Calu3 (cell line): ENCODE measurements at regions not wholly inside any gene's neighbourhood (a gene's known extent, or its start where the extent isn't known, plus 50 kb on each side); places are given as distances from the start of the nearest gene placed in this dataset.
"Not testable (repeated sequence)": the region's sequence is repeated elsewhere in the genome, so short reads cannot be mapped to it uniquely, and the experiment has no call there.

Experiments used
- BruUV-seq: library from RNA; stranded (reverse); fragments of 400-500 nt; replicated peaks from 2 replicates; lab custom pipeline; 2021; lab: Mats Ljungman, UMichigan
- CTCF ChIA-PET: fragments of 300-600 bp; sonication (Branson Sonifier 250); formaldehyde crosslinking; loops from one replicate; lab custom pipeline; 2022; ENCODE audit warnings: antibody characterized with exemption; lab: Charles Lee
- DNase-seq: peaks from one replicate; pipeline ENCODE4 v3.0.0; 2022
- H3K27ac Mint-ChIP-seq: one replicate; pipeline ENCODE4 v1.8.0; 2022; ENCODE audit warnings: mixed read lengths; ENCODE audit not compliant: unreplicated experiment
- H3K27me3 Mint-ChIP-seq: one replicate; pipeline ENCODE4 v1.8.0; 2022; ENCODE audit warnings: mixed read lengths; ENCODE audit not compliant: unreplicated experiment
- H3K36me3 Mint-ChIP-seq: one replicate; pipeline ENCODE4 v1.8.0; 2022; ENCODE audit warnings: mild to moderate bottlenecking, moderate library complexity, mixed read lengths; ENCODE audit not compliant: insufficient read depth, unreplicated experiment
- H3K4me1 Mint-ChIP-seq: one replicate; pipeline ENCODE4 v1.8.0; 2022; ENCODE audit warnings: mild to moderate bottlenecking, low read depth, mixed read lengths; ENCODE audit not compliant: unreplicated experiment
- H3K4me3 Mint-ChIP-seq: one replicate; pipeline ENCODE4 v1.8.0; 2022; ENCODE audit warnings: mild to moderate bottlenecking, low read depth, moderate library complexity, mixed read lengths; ENCODE audit not compliant: unreplicated experiment
- H3K9me3 Mint-ChIP-seq: one replicate; pipeline ENCODE4 v1.8.0; 2022; ENCODE audit warnings: low read depth, mixed read lengths; ENCODE audit not compliant: unreplicated experiment
- intact Hi-C: fragments of 100-400 bp; cut with micrococcal nuclease; formaldehyde crosslinking; loops from one replicate; pipeline ENCODE4 v1.10.0; 2022; ENCODE audit not compliant: unreplicated experiment
- TF ChIP-seq, protein P1 (sequence below): fragments of 200-600 bp; IDR thresholded peaks from one replicate; pipeline ENCODE4 v1.8.0; 2022; ENCODE audit warnings: antibody characterized with exemption; ENCODE audit not compliant: unreplicated experiment

DNA sequence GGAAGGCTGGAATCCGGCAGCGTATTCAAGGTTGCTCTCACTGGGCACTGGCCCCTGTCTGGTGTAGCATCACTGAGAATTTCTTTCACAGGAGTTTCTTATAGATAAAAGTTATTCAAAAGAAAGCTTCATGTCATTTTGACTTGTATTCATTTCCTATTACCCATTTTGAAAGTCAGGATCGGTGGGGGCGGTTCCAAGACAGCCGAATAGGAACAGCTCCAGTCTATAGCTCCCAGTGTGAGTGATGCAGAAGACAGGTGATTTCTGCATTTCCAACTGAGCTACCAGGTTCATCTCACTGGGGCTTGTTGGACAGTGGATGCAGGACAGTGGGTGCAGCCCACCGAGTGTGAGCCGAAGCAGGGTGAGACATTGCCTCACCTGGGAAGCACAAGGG lies 51.5 kb upstream of the CDC42EP3 start:
- H3K27me3 Mint-ChIP-seq, H3K4me3 Mint-ChIP-seq, H3K4me1 Mint-ChIP-seq, H3K9me3 Mint-ChIP-seq, H3K36me3 Mint-ChIP-seq, DNase-seq, BruUV-seq, intact Hi-C loops, CTCF ChIA-PET, H3K27ac Mint-ChIP-seq: not testable (repeated sequence)

DNA sequence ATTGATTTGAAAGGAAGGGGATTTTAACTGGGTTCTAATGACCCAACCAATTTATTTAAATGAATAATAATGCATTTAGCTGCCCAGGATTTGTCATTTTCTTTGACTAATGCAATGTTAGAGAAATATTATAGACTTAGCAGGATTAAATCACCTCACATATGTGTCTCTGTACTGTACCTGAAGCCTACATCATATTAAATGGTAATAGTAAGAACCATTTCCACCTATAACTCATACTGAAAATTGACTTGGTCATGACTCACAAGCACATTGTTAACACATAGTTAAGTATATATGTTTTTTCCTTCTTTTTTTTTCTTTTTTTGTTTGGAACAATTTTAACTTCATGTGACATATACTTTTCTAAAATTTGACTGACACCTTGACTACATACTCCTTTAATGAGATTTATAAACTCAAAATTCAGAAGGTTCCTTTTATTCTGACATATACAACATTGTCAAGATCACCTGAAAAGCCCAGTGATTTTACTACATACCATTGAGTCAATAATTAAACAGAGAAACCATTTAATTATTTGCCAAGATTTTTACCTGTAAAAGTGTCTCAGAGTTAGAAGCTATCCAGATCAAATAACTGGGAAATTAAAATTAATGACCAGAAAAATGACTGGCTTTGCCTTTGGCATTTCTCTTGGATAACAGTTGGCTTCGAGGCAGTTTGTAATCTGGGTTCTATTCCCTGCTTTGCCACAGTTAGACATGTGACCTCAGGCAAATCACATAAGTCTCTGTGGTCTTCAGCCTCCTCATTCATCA lies 58.8 kb upstream of the CDC42EP3 start:
- TF ChIP-seq, protein P1, sequence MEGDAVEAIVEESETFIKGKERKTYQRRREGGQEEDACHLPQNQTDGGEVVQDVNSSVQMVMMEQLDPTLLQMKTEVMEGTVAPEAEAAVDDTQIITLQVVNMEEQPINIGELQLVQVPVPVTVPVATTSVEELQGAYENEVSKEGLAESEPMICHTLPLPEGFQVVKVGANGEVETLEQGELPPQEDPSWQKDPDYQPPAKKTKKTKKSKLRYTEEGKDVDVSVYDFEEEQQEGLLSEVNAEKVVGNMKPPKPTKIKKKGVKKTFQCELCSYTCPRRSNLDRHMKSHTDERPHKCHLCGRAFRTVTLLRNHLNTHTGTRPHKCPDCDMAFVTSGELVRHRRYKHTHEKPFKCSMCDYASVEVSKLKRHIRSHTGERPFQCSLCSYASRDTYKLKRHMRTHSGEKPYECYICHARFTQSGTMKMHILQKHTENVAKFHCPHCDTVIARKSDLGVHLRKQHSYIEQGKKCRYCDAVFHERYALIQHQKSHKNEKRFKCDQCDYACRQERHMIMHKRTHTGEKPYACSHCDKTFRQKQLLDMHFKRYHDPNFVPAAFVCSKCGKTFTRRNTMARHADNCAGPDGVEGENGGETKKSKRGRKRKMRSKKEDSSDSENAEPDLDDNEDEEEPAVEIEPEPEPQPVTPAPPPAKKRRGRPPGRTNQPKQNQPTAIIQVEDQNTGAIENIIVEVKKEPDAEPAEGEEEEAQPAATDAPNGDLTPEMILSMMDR: no peak
- H3K4me3 Mint-ChIP-seq: no peak overlapping the region
- intact Hi-C loops: no loop called here
- no peak overlapping the region for H3K27ac Mint-ChIP-seq
- CTCF ChIA-PET: interaction anchor here (0.5 kb wide), 1 partner anchor 277 kb away, joined by 3 read pairs; no protein-coding TSS in a partner anchor
- no peaks in the 10 kb centered on the region for H3K9me3 Mint-ChIP-seq
- no peak for DNase-seq
- no peaks in the 10 kb centered on the region for H3K36me3 Mint-ChIP-seq
- H3K27me3 Mint-ChIP-seq: no peaks in the 10 kb centered on the region
- BruUV-seq: no TSS peak
- peaks cover 23% of the 10 kb centered on the region for H3K4me1 Mint-ChIP-seq

DNA sequence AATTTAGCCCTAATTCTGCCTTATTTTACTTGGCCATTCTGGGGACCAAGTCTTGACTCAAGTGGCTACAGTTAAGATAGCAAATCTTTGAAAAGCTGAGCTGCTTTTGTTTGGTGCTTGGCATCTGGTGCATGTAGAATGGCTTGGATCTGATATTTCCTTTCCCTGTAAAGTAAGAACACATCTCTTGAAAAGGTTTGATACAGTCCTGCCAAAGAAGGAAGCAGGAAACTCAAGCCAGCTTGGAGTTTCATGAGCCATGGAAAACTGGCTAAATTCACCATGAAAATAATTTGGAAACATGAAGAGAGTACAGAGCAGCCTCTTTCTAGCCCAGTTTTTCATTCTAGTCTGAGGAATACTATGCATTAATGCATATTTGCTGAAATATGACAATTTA lies 61.0 kb upstream of the CDC42EP3 start:
- BruUV-seq, H3K9me3 Mint-ChIP-seq, DNase-seq, intact Hi-C loops, H3K36me3 Mint-ChIP-seq, H3K27me3 Mint-ChIP-seq, H3K27ac Mint-ChIP-seq, H3K4me3 Mint-ChIP-seq, CTCF ChIA-PET: not testable (repeated sequence)
- peaks cover 23% of the 10 kb centered on the region for H3K4me1 Mint-ChIP-seq

DNA sequence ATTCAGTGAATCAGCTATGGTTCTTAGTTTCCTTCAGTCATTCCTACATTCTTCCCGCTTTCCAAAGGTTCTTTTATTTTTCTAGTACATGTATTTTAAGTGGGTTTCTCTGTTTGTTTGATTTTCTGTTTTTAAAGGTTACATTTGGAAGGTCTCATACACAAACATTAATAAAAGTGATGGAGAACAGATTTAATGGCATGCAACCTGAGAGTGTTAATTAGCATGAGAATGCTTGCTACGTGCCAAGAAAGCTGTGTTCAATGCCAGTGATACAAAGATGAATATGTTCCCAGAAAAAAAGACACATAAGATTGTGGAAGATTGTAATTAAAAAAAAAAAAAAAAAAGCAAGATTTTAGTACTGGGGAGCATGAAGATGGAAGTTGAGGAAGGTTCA lies 61.8 kb upstream of the CDC42EP3 start:
- CTCF ChIA-PET: no interaction called here
- DNase-seq: no peak
- Mint-ChIP-seq H3K36me3 (no peaks in the 10 kb centered on the region), H3K4me1 (peaks cover 23% of the 10 kb centered on the region), H3K9me3 (no peaks in the 10 kb centered on the region), H3K27ac (no peak overlapping the region), H3K27me3 (no peaks in the 10 kb centered on the region), H3K4me3 (no peak overlapping the region)
- BruUV-seq: no TSS peak
- intact Hi-C loops: no loop called here
- TF ChIP-seq, protein P1: no peak

DNA sequence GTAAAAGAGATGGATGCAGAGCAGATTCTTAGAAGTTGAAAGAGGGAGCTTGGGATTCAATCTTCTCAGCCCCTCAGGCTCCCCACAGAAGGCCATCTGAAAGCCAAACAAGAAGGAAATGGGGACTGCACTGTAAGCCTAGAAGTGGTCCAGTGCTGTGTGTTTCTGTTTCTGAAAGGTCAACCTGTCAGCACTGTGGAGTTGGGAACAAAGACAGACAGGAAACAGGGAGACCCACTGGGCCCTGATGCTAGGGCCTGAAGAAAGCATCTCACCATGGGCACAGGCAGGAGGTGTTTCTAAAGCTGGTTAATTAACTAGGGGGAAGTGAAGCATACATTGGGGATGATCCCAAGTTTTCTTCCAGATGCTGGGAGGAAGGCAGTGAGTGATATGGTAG lies 62.5 kb upstream of the CDC42EP3 start:
- H3K4me1 Mint-ChIP-seq: peaks cover 23% of the 10 kb centered on the region
- BruUV-seq, H3K27ac Mint-ChIP-seq, CTCF ChIA-PET, H3K27me3 Mint-ChIP-seq, H3K36me3 Mint-ChIP-seq, H3K4me3 Mint-ChIP-seq, DNase-seq, intact Hi-C loops, H3K9me3 Mint-ChIP-seq: not testable (repeated sequence)

DNA sequence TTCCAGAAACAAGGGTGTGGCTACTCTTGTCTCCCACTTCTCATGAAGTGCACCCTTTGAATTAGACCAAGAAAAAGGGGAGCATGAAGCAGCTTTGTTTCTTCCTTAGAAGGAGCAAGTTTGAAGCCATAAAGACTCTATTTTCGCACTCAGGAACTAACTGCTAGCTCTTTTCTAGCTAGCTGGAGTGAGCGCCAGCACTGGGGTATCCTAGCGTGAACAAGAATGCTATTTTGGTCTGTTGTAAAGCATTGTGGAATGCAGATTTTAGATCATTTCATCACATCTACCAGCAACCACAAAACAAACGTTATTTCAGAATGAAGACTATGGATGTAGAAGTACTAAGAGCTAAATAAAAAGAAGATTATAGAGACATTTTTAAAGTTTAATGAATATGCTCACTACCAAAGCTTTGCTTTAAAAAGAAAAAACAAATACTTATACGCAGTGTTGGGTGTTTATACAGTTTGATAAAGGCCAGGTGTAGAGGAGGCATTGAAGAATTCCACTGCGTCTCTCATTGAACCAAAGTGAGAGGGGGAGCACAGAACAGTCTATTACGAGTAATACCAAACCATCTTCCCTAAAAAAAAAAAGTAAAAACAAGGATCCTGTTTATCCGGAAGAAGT lies 63.6 kb upstream of the CDC42EP3 start:
- H3K36me3 Mint-ChIP-seq, H3K27ac Mint-ChIP-seq, intact Hi-C loops, H3K9me3 Mint-ChIP-seq, CTCF ChIA-PET, H3K4me3 Mint-ChIP-seq, BruUV-seq, H3K27me3 Mint-ChIP-seq, DNase-seq: not testable (repeated sequence)
- H3K4me1 Mint-ChIP-seq: peaks cover 22% of the 10 kb centered on the region

DNA sequence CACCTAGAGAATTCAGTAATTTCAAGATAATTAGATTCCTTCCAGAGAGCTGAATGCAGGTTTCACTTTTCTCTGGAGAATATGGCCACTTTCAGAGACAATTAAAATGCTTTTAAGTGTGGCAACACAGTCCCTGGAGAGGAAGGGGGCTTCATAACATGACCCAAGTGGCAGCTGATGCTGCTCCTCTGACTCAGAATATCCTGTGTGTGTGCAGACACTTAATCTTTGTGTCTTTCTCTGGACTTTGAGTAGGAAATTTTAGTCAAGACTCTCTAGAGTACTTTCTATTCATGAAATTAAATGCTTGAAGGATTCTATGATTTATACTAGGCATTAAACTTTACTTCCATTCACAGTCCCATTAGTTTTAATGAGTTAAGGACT lies 64.1 kb upstream of the CDC42EP3 start:
- H3K27ac Mint-ChIP-seq, intact Hi-C loops, BruUV-seq, H3K27me3 Mint-ChIP-seq, H3K9me3 Mint-ChIP-seq, H3K4me3 Mint-ChIP-seq, DNase-seq, CTCF ChIA-PET, H3K36me3 Mint-ChIP-seq: not testable (repeated sequence)
- H3K4me1 Mint-ChIP-seq: peaks cover 17% of the 10 kb centered on the region
